B cell (primary cell): ENCODE measurements at regions not wholly inside any gene's neighbourhood (a gene's known extent, or its start where the extent isn't known, plus 50 kb on each side); places are given as distances from the start of the nearest gene placed in this dataset.

Source experiments
- ATAC-seq: fragments of 200-7000 bp; cut with Tn5 transposase; one replicate; pipeline ENCODE4 v1.10.0; 2021; ENCODE audit warnings: low read depth, mild to moderate bottlenecking, moderate number of reproducible peaks, moderate library complexity
- CTCF ChIA-PET: fragments of 350-600 bp; sonication (Branson Sonifier 250); formaldehyde crosslinking; loops from one replicate; lab custom pipeline; 2021; ENCODE audit warnings: antibody characterized with exemption, inconsistent platforms; lab: Charles Lee
- POLR2A ChIA-PET: fragments of 350-600 bp; sonication (Branson Sonifier 250); formaldehyde crosslinking; loops from one replicate; lab custom pipeline; 2021; ENCODE audit warnings: antibody characterized with exemption; lab: Charles Lee
- DNase-seq: peaks from one replicate; pipeline ENCODE4 v3.0.0; 2013
- H2AFZ ChIP-seq: 2 replicates; pipeline ENCODE4 v1.6.1; 2012; ENCODE audit warnings: mild to moderate bottlenecking, low read depth, low read length; ENCODE audit not compliant: insufficient read depth, poor library complexity, severe bottlenecking
- H3K27ac ChIP-seq, 2 donors: 1 replicate in 1 of 2; 2 replicates in 1 of 2; pipeline ENCODE4 v1.5.1; 2012 to 2013; ENCODE audit warnings: low read length in 2 of 2, mild to moderate bottlenecking in 2 of 2, moderate library complexity in 1 of 2
- H3K27me3 ChIP-seq, 4 experiments: fragments of 200-600 bp in 1 of 4; sonication (generic) in 1 of 4; replicated peaks in 1 of 4; 1 replicate in 2 of 4; 2 replicates in 2 of 4; pipeline versions ENCODE4 v1.6.1 to v1.7.0; 2013 to 2016; ENCODE audit warnings: low read length in 3 of 4, mild to moderate bottlenecking in 2 of 4, mixed read lengths in 1 of 4, moderate library complexity in 1 of 4; ENCODE audit not compliant: insufficient read depth in 4 of 4, control insufficient read depth in 3 of 4; ENCODE audit errors: control extremely low read depth in 1 of 4
- H3K36me3 ChIP-seq, 2 experiments: replicated peaks in 1 of 2; 1 replicate in 1 of 2; 2 replicates in 1 of 2; pipeline versions ENCODE4 v1.6.1 to v1.7.1; 2013; ENCODE audit warnings: low read length in 1 of 2; ENCODE audit not compliant: insufficient read depth in 2 of 2, control insufficient read depth in 1 of 2; ENCODE audit errors: control extremely low read depth in 1 of 2, extremely low read depth in 1 of 2
- H3K4me1 ChIP-seq, 2 donors: fragments of 200-600 bp in 1 of 2; sonication (generic) in 1 of 2; 1 replicate in 1 of 2; 2 replicates in 1 of 2; pipeline versions ENCODE4 v1.5.1 to v1.6.1; 2013 to 2017; ENCODE audit warnings: low read length in 2 of 2; ENCODE audit not compliant: control insufficient read depth in 2 of 2, insufficient read depth in 2 of 2
- H3K4me2 ChIP-seq: replicated peaks from 2 replicates; pipeline ENCODE3; 2012; ENCODE audit warnings: mild to moderate bottlenecking, low read depth, low read length; ENCODE audit not compliant: poor library complexity, severe bottlenecking
- H3K4me3 ChIP-seq, 5 experiments: fragments of 200-600 bp in 1 of 5; sonication (generic) in 1 of 5; 1 replicate in 3 of 5; 2 replicates in 2 of 5; pipeline versions ENCODE4 v1.5.1 to v1.7.0; 2011 to 2016; ENCODE audit warnings: low read length in 4 of 5, mild to moderate bottlenecking in 4 of 5, low read depth in 2 of 5, control low read depth in 1 of 5, moderate library complexity in 1 of 5; ENCODE audit not compliant: insufficient read depth in 1 of 5; ENCODE audit errors: control extremely low read depth in 1 of 5, extremely low read depth in 1 of 5
- H3K79me2 ChIP-seq: fragments of 200-600 bp; sonication (generic); one replicate; pipeline ENCODE4 v1.6.0; 2016; ENCODE audit warnings: low read length; ENCODE audit not compliant: control insufficient read depth, insufficient read depth
- H3K9ac ChIP-seq: fragments of 200-600 bp; sonication (generic); 2 replicates; pipeline ENCODE4 v1.6.1; 2017; ENCODE audit warnings: mild to moderate bottlenecking, low read length, moderate library complexity
- H3K9me3 ChIP-seq, 3 donors: one replicate each; pipeline versions ENCODE4 v1.6.1 to v1.7.1; 2013; ENCODE audit warnings: low read length in 2 of 3; ENCODE audit not compliant: control insufficient read depth in 2 of 3, insufficient read depth in 1 of 3; ENCODE audit errors: control extremely low read depth in 1 of 3
- H4K20me1 ChIP-seq: 2 replicates; pipeline ENCODE4 v1.6.0; 2012; ENCODE audit warnings: mild to moderate bottlenecking, low read length; ENCODE audit not compliant: insufficient read depth, control insufficient read depth, poor library complexity, severe bottlenecking
- H3K27ac Mint-ChIP-seq: one replicate; pipeline ENCODE4 v1.8.0; 2021; ENCODE audit warnings: mixed read lengths
- H3K27me3 Mint-ChIP-seq: one replicate; pipeline ENCODE4 v1.8.0; 2021; ENCODE audit warnings: mixed read lengths
- H3K4me1 Mint-ChIP-seq: one replicate; pipeline ENCODE4 v1.8.0; 2021; ENCODE audit warnings: mixed read lengths
- H3K4me3 Mint-ChIP-seq: one replicate; pipeline ENCODE4 v1.8.0; 2021; ENCODE audit warnings: mixed read lengths
- H3K9me3 Mint-ChIP-seq: one replicate; pipeline ENCODE4 v1.8.0; 2022; ENCODE audit warnings: mixed read lengths; ENCODE audit not compliant: insufficient read depth
- EZH2 ChIP-seq: IDR thresholded peaks from 2 replicates; pipeline ENCODE4 v1.6.1; 2012; ENCODE audit warnings: borderline replicate concordance, low read depth, mild to moderate bottlenecking, moderate library complexity, low read length; ENCODE audit not compliant: insufficient read depth, poor library complexity, severe bottlenecking
- WGBS: methylation state at CpG from one replicate; pipeline ENCODE4 v1.1.5; 2013; ENCODE audit warnings: missing lambda C conversion rate; ENCODE audit not compliant: insufficient coverage; 5-methylcytosine and 5-hydroxymethylcytosine counted together
- intact Hi-C: fragments of 100-400 bp; cut with micrococcal nuclease; formaldehyde crosslinking; loops from one replicate; pipeline ENCODE4 v1.10.0; 2022
- TF ChIP-seq, protein P1 (sequence below): fragments of 200-600 bp; IDR thresholded peaks from one replicate; pipeline ENCODE4 v1.8.0; 2022; ENCODE audit warnings: antibody characterized with exemption, mild to moderate bottlenecking

DNA sequence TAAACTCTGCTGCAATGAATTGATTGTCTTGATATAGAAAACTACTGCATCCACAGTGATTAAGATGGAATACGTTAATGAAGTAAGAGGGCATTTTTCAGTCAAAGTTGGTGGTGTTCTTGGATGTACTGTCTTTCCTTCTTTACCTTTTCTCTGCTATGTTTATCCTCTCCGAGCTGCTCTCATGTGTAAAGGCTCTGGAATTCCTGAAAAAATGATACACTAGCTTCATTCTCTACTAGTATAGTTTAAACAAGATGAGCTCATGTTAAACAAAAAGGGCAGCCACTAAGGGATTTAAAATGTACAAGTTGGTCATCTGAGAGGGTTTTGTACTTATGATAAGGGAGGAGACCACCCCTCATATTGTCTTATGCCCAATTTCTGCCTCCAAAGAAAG lies 504.6 kb upstream of the NECTIN3 start:
- H2AFZ ChIP-seq = no peak overlapping the region
- no peak overlapping the region for H3K9ac ChIP-seq
- H3K4me3 ChIP-seq = no peak overlapping the region
- H3K4me1 ChIP-seq = no peaks in the 10 kb centered on the region
- no peaks in the 10 kb centered on the region for H3K79me2 ChIP-seq
- H3K27me3 ChIP-seq = no peaks in the 10 kb centered on the region
- H3K9me3 ChIP-seq = no peaks in the 10 kb centered on the region
- H3K36me3 ChIP-seq = no peaks in the 10 kb centered on the region
- H4K20me1 ChIP-seq = no peaks in the 10 kb centered on the region
- no peak overlapping the region for H3K27ac ChIP-seq
- Mint-ChIP-seq H3K4me3 (no peak overlapping the region), H3K27me3 (no peaks in the 10 kb centered on the region), H3K4me1 (no peaks in the 10 kb centered on the region), H3K27ac (no peak overlapping the region), H3K9me3 (no peaks in the 10 kb centered on the region)
- no peak for ATAC-seq
- no peak for DNase-seq
- TF ChIP-seq, protein P1, sequence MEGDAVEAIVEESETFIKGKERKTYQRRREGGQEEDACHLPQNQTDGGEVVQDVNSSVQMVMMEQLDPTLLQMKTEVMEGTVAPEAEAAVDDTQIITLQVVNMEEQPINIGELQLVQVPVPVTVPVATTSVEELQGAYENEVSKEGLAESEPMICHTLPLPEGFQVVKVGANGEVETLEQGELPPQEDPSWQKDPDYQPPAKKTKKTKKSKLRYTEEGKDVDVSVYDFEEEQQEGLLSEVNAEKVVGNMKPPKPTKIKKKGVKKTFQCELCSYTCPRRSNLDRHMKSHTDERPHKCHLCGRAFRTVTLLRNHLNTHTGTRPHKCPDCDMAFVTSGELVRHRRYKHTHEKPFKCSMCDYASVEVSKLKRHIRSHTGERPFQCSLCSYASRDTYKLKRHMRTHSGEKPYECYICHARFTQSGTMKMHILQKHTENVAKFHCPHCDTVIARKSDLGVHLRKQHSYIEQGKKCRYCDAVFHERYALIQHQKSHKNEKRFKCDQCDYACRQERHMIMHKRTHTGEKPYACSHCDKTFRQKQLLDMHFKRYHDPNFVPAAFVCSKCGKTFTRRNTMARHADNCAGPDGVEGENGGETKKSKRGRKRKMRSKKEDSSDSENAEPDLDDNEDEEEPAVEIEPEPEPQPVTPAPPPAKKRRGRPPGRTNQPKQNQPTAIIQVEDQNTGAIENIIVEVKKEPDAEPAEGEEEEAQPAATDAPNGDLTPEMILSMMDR = no peak
- TF ChIP-seq EZH2 = no peak
- no peak overlapping the region for H3K4me2 ChIP-seq
- intact Hi-C loops = no loop called here
- POLR2A ChIA-PET = no interaction called here
- WGBS = no CpG with 5 or more reads among the region's 2 CpGs
- CTCF ChIA-PET = no interaction called here

DNA sequence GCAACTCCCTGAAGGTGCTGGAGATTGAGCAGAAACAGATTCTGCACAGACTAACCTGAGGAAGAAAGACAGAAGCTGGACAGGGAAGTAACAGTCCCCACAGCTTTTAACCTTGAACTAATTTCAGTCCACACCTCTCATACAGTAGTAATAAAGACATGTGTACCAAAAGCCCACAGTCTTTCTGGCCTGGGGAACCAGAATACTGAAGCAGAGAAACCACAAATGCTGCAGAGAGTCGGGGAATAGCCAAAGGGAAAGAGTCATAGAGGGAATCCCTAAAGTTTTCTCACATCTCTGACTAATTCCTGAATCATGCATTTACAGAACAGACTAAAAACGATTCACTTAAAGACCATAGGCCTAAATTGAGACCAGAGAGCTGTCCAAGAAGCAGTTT lies 503.4 kb upstream of the NECTIN3 start:
- H3K9ac ChIP-seq = no peak overlapping the region
- Mint-ChIP-seq H3K4me3 (no peak overlapping the region), H3K27ac (no peak overlapping the region), H3K9me3 (no peaks in the 10 kb centered on the region), H3K27me3 (no peaks in the 10 kb centered on the region), H3K4me1 (no peaks in the 10 kb centered on the region)
- H2AFZ ChIP-seq = no peak overlapping the region
- DNase-seq (no peak), ATAC-seq (no peak)
- TF ChIP-seq, protein P1 = no peak
- no peak for TF ChIP-seq EZH2
- intact Hi-C loops = no loop called here
- no peak overlapping the region for H3K27ac ChIP-seq
- no peaks in the 10 kb centered on the region for H3K9me3 ChIP-seq
- H4K20me1 ChIP-seq = no peaks in the 10 kb centered on the region
- H3K27me3 ChIP-seq = no peaks in the 10 kb centered on the region
- WGBS = 80% methylated on average over 1 of the region's 2 CpGs
- no peaks in the 10 kb centered on the region for H3K4me1 ChIP-seq
- no peak overlapping the region for H3K4me3 ChIP-seq
- ChIA-PET POLR2A (no interaction called here), CTCF (interaction anchor here (1.3 kb wide), 1 partner anchor 31 kb away, joined by 3 read pairs; no protein-coding TSS in a partner anchor)
- no peaks in the 10 kb centered on the region for H3K36me3 ChIP-seq
- H3K4me2 ChIP-seq = no peak overlapping the region
- no peaks in the 10 kb centered on the region for H3K79me2 ChIP-seq
